Caco-2 (cell line): ENCODE measurements at regions not wholly inside any gene's neighbourhood (a gene's known extent, or its start where the extent isn't known, plus 50 kb on each side); places are given as distances from the start of the nearest gene placed in this dataset.
A peak's percentile ranks its signal among the peaks of the same experiment; 100 is the strongest.

Source experiments
- BruUV-seq: library from RNA; stranded (reverse); fragments of 400-500 nt; replicated peaks from 2 replicates; lab custom pipeline; 2021; lab: Mats Ljungman, UMichigan
- CTCF ChIA-PET: fragments of 300-600 bp; sonication (Branson Sonifier 250); formaldehyde crosslinking; loops from one replicate; lab custom pipeline; 2022; ENCODE audit warnings: antibody characterized with exemption; lab: Charles Lee
- POLR2A ChIA-PET: fragments of 300-600 bp; sonication (Branson Sonifier 250); formaldehyde crosslinking; loops from one replicate; lab custom pipeline; 2022; ENCODE audit warnings: antibody characterized with exemption; lab: Charles Lee
- DNase-seq, 2 experiments: peaks; one replicate each; pipeline versions ENCODE4 v3.0.0 to v3.0.0-alpha.2; 2020 to 2022
- H3K27me3 ChIP-seq: replicated peaks from 2 replicates; pipeline ENCODE4 v1.6.0; 2011; ENCODE audit warnings: low read length; ENCODE audit not compliant: control insufficient read depth, insufficient read depth
- H3K36me3 ChIP-seq: 2 replicates; pipeline ENCODE4 v1.5.1; 2011; ENCODE audit warnings: low read length; ENCODE audit not compliant: control insufficient read depth, insufficient read depth
- H3K4me1 ChIP-seq: fragments of 250-450 bp; sonication (Bioruptor Pico); 2 replicates; pipeline ENCODE4 v1.5.1; 2020; ENCODE audit warnings: mild to moderate bottlenecking
- H3K4me3 ChIP-seq: 2 replicates; pipeline ENCODE4 v1.5.1; 2011; ENCODE audit warnings: low read depth, mild to moderate bottlenecking, control low read depth, low read length
- H3K9me3 ChIP-seq: fragments of 250-450 bp; sonication (Bioruptor Pico); 2 replicates; pipeline ENCODE4 v1.5.1; 2020; ENCODE audit warnings: mild to moderate bottlenecking, moderate library complexity
- H3K27ac Mint-ChIP-seq: one replicate; pipeline ENCODE4 v1.8.0; 2022; ENCODE audit warnings: mixed read lengths; ENCODE audit not compliant: unreplicated experiment
- H3K27me3 Mint-ChIP-seq: one replicate; pipeline ENCODE4 v1.8.0; 2022; ENCODE audit warnings: mixed read lengths; ENCODE audit not compliant: insufficient read depth, unreplicated experiment
- H3K36me3 Mint-ChIP-seq: one replicate; pipeline ENCODE4 v1.8.0; 2022; ENCODE audit warnings: mild to moderate bottlenecking, mixed read lengths; ENCODE audit not compliant: insufficient read depth, unreplicated experiment
- H3K4me1 Mint-ChIP-seq: one replicate; pipeline ENCODE4 v1.8.0; 2022; ENCODE audit warnings: low read depth, mixed read lengths; ENCODE audit not compliant: unreplicated experiment
- H3K4me3 Mint-ChIP-seq: one replicate; pipeline ENCODE4 v1.8.0; 2022; ENCODE audit warnings: mild to moderate bottlenecking, moderate library complexity, mixed read lengths; ENCODE audit not compliant: unreplicated experiment
- H3K9me3 Mint-ChIP-seq: one replicate; pipeline ENCODE4 v1.8.0; 2022; ENCODE audit warnings: mixed read lengths; ENCODE audit not compliant: unreplicated experiment
- intact Hi-C: fragments of 100-400 bp; cut with micrococcal nuclease; formaldehyde crosslinking; loops from one replicate; pipeline ENCODE4 v1.10.0; 2022; ENCODE audit not compliant: unreplicated experiment
- TF ChIP-seq, protein P1 (sequence below), 2 experiments: fragments of 200-600 bp in 1 of 2; IDR thresholded peaks; 1 replicate in 1 of 2; 2 replicates in 1 of 2; pipeline versions ENCODE4 v1.5.1 to v1.8.0; 2011 to 2022; ENCODE audit warnings: antibody characterized with exemption in 1 of 2, control low read depth in 1 of 2, inconsistent platforms in 1 of 2, low read depth in 1 of 2, low read length in 1 of 2, mild to moderate bottlenecking in 1 of 2, moderate library complexity in 1 of 2; ENCODE audit not compliant: insufficient read depth in 1 of 2, severe bottlenecking in 1 of 2, unreplicated experiment in 1 of 2

DNA sequence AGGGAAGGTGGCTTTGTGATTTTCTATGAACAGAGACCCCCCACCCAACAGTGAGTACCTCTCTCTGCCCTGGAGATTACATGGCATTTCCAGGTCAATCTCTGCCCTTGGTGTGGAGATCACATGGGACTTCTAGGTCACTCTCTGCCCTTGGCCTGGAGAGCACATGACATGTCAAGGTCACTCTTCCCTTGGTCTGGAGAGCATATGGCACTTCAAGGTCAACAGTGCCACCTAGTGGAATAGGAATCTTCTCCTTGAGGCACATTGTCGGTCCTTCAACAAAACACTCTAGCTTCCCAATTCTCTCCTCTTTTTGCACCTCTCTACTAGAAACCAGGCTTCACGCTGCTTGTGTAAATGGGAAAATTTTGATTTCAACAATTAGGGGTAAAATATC, 66.2 kb upstream of the TACR3 start:
- H3K27me3 Mint-ChIP-seq = no peaks in the 10 kb centered on the region
- no peak overlapping the region for H3K27ac Mint-ChIP-seq
- H3K36me3 Mint-ChIP-seq = no peaks in the 10 kb centered on the region
- H3K4me1 Mint-ChIP-seq = no peaks in the 10 kb centered on the region
- ChIA-PET CTCF (no interaction called here), POLR2A (no interaction called here)
- TF ChIP-seq, protein P1, sequence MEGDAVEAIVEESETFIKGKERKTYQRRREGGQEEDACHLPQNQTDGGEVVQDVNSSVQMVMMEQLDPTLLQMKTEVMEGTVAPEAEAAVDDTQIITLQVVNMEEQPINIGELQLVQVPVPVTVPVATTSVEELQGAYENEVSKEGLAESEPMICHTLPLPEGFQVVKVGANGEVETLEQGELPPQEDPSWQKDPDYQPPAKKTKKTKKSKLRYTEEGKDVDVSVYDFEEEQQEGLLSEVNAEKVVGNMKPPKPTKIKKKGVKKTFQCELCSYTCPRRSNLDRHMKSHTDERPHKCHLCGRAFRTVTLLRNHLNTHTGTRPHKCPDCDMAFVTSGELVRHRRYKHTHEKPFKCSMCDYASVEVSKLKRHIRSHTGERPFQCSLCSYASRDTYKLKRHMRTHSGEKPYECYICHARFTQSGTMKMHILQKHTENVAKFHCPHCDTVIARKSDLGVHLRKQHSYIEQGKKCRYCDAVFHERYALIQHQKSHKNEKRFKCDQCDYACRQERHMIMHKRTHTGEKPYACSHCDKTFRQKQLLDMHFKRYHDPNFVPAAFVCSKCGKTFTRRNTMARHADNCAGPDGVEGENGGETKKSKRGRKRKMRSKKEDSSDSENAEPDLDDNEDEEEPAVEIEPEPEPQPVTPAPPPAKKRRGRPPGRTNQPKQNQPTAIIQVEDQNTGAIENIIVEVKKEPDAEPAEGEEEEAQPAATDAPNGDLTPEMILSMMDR (IDR thresholded peaks at IDR 0.05; ENCODE audit: insufficient read depth in 1 of 2, low read depth in 1 of 2, low read length in 1 of 2, severe bottlenecking in 1 of 2, unreplicated experiment in 1 of 2) = peak; percentile 46 to 59
- intact Hi-C loops = loop anchor here (1.0 to 10.0 kb wide), 3 partner anchors 152 to 582 kb away; no protein-coding TSS in a partner anchor
- Histone ChIP-seq H3K36me3 (no peaks in the 10 kb centered on the region), H3K4me1 (no peaks in the 10 kb centered on the region), H3K4me3 (no peak overlapping the region), H3K27me3 (no peaks in the 10 kb centered on the region), H3K9me3 (no peaks in the 10 kb centered on the region)
- no peaks in the 10 kb centered on the region for H3K9me3 Mint-ChIP-seq
- no peak overlapping the region for H3K4me3 Mint-ChIP-seq
- no TSS peak for BruUV-seq
- peak; percentile 36 to 52 for DNase-seq

DNA sequence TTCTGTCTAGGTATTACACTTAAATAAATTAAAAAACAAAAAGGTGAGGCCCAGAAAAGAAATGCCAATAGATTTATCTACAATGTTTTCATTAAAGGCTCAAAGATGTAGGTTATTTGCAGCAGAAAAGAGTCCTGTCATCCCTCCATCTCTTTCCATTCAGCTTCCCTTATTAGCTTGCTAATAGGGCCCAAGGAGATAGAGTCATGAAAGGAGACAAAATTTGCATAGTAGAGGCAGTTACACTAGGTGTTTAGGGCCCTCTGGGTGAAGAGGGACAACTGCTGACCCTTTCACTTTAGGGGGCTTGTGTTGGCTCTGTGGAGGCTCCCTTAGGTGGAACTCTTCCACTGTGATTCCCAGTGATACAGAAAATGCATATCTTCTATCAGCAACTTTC, 58.4 kb upstream of the TACR3 start:
- Mint-ChIP-seq H3K36me3 (no peaks in the 10 kb centered on the region), H3K27ac (no peak overlapping the region), H3K27me3 (no peaks in the 10 kb centered on the region), H3K4me1 (no peaks in the 10 kb centered on the region), H3K4me3 (no peak overlapping the region), H3K9me3 (no peaks in the 10 kb centered on the region)
- TF ChIP-seq, protein P1 (IDR thresholded peaks at IDR 0.05; ENCODE audit: insufficient read depth in 1 of 2, low read depth in 1 of 2, low read length in 1 of 2, severe bottlenecking in 1 of 2, unreplicated experiment in 1 of 2) = no peak
- Histone ChIP-seq H3K4me3 (no peak overlapping the region), H3K36me3 (no peaks in the 10 kb centered on the region), H3K27me3 (no peaks in the 10 kb centered on the region), H3K9me3 (no peaks in the 10 kb centered on the region), H3K4me1 (no peaks in the 10 kb centered on the region)
- ChIA-PET POLR2A (no interaction called here), CTCF (no interaction called here)
- intact Hi-C loops = no loop called here
- DNase-seq = no peak
- no TSS peak for BruUV-seq

DNA sequence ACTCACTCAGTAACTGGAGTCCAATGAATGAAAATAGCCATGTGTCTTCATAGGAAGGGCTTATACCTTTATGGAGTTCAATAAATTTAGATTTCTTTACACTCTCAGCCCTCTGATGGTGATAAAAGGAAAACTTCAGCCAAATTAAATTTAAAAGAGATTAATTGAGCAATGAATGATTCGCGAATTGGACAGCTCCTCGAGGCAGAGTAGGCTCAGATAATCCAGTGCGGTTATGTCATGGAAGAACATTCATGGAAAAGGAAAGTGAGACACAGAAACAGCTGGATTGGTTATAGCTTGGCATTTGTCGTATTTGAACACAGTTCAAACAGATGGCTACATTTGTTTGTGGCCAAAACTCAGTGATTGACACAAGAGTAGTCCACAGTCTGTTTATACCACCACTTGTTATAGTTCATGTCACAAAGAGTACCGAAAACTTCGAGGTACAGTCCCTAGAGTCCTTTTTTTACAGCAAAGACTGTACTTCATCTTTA, 54.6 kb upstream of the TACR3 start:
- intact Hi-C loops = no loop called here
- Mint-ChIP-seq H3K27me3 (no peaks in the 10 kb centered on the region), H3K27ac (no peak overlapping the region), H3K4me3 (no peak overlapping the region), H3K4me1 (no peaks in the 10 kb centered on the region), H3K9me3 (no peaks in the 10 kb centered on the region), H3K36me3 (no peaks in the 10 kb centered on the region)
- Histone ChIP-seq H3K36me3 (no peaks in the 10 kb centered on the region), H3K4me3 (no peak overlapping the region), H3K27me3 (no peaks in the 10 kb centered on the region), H3K4me1 (no peaks in the 10 kb centered on the region), H3K9me3 (no peaks in the 10 kb centered on the region)
- CTCF ChIA-PET = no interaction called here
- TF ChIP-seq, protein P1 (IDR thresholded peaks at IDR 0.05; ENCODE audit: insufficient read depth in 1 of 2, low read depth in 1 of 2, low read length in 1 of 2, severe bottlenecking in 1 of 2, unreplicated experiment in 1 of 2) = no peak
- no peak for DNase-seq
- POLR2A ChIA-PET = no interaction called here
- no TSS peak for BruUV-seq
